Hepatic stellate cell (primary cell): ENCODE measurements at regions not wholly inside any gene's neighbourhood (a gene's known extent, or its start where the extent isn't known, plus 50 kb on each side); places are given as distances from the start of the nearest gene placed in this dataset.
"Not testable (repeated sequence)": the region's sequence is repeated elsewhere in the genome, so short reads cannot be mapped to it uniquely, and the experiment has no call there.

Experiments used
- DNase-seq: peaks from one replicate; pipeline ENCODE4 v3.0.0; 2011; ENCODE audit warnings: low spot score

DNA sequence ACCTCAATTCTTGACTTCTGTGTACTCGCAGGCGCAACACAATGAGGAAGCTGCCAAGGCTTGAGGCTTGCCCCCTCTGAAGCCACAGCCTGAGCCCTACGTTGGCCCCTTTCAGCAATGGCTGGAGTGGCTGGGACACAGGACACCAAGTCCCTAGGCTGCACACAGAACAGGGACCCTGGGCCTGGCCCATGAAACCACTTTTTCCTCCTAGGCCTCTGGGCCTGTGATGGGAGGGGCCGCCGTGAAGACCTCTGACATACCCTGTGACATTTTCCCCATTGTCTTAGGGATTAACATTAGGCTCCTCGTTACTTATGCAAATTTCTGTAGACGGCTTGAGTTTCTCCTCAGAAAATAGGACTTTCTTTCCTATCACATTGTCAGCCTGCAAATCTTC lies 507.2 kb upstream of the ZNF608 start:
- not testable (repeated sequence) for DNase-seq

GRCh38 chr5:125254267-125254666 lies 507.8 kb upstream of the ZNF608 start:
- no peak for DNase-seq

- no peak for DNase-seq
These were observed 509.9 kb upstream of the ZNF608 start for GRCh38 chr5:125256296-125256695.

DNA sequence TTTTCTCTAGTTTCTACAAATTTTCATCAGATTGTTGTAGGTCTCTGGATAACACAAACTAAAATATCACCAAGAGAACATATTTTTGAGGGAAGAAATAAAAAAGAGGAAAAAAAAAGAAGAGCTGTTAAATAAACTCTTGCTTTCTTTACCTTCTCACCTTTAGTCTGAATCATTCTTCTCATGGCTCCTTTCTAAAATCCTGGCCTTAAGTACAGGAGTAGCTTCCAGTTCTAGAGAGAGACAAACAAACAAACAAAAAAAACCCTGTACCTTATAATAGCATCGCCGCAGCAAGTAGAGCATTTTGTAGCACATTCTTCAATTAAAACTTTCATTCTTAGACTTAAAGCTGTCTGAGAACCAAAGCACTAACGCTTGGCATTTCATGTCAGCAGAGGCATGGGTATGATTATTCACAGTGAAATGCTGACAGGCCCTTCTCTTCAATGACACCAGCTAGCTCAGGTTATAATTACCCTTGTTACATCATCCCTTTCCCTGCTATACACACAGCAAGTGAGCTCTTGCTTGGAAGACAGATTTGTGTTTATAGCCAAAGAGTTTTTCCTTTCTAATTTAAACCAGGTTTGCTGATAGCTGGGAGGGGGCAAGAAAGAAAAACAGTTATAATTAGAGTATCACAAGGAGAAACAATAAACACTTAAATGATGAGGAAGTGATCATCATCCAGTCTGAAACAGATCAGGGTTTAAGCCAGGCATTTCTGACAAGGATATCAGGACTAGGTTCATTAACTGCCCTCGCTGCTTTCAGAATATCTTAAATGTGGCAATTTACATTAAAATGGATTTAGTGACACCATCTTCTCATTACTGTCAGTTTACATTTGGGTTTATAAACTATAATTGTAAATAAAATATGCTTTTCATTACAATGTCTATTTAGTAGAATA lies 510.9 kb upstream of the ZNF608 start:
- no peak for DNase-seq

GRCh38 chr5:125257997-125258396 lies 511.6 kb upstream of the ZNF608 start:
- DNase-seq: no peak

DNA sequence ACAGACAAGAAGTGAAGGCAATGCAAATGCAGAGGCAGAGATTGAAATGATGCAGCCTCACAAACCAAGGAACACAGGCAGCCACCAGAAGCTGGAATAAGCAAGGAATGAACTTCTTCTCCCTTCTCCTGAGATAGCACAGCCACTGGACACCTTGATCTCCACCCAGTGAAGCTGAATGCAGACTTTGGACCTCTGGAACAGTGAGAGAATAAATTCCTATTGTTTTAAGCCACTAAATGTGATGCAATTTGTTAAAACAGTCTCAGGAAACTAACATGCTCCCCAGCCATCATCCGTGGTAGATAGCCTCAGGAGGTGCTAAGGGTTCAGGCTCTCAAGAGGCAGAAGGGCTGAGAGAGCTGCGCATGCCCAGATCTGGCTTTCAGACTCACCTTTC lies 512.2 kb upstream of the ZNF608 start:
- DNase-seq: no peak

DNA sequence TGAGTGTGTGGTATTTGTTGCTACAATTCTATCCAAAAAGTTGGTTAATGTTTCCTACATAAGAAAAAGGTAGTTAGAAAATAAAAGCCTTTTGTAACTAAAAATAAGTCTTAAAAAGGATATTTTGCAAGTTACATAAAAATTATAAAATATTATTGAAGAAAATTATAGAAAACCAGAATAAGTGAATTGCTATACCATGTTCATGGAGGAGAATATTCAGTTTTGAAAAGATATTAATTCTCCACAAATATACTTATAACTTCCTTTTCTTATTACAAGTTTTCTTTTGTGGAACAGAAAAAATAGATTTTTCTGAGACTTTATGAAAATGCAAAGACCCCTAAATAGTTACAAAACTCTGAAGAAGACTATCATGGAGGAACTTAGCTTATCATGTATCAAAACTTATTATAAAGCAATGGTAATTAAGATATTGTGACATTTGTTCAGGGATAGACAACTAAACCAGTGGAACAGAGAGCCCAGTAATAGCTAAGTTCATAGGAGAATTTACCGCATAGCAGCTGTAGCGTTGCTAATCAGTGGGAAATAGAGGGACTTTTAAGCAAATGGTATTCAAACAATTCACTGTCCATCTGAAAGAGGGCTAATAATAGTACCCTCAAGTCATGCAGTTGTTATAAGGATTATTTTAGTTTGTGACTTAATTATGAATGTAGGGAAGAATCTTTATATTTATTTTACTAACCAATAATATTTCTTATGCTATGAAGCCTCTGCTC lies 515.2 kb upstream of the ZNF608 start:
- no peak for DNase-seq

GRCh38 chr5:125262782-125263181 lies 516.3 kb upstream of the ZNF608 start:
- DNase-seq: no peak

GRCh38 chr5:125263356-125263755 lies 516.9 kb upstream of the ZNF608 start:
- DNase-seq: no peak

GRCh38 chr5:125266106-125266505 lies 519.7 kb upstream of the ZNF608 start:
- no peak for DNase-seq

GRCh38 chr5:125267636-125268248 lies 521.3 kb upstream of the ZNF608 start:
- no peak for DNase-seq

DNA sequence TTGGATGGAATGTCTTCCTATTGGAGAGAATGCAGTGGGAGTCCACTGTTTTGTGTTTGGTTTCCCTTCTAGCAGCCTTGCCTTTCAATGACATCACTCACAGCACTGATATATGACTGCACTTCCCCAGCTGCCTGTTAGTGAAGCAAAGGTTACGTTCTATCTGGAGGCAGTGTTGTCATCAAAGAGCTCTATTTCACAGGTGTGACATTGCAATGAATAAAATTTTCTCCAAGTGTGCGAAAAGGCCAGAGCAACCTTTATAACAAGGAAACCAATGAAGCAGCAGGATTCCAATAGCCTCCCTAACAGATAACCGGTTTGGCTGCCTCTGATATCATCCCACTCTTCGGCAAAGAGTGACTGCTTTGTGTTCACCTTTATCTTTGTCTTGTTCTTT lies 523.5 kb upstream of the ZNF608 start:
- no peak for DNase-seq

GRCh38 chr5:125272357-125272756 lies 525.9 kb upstream of the ZNF608 start:
- DNase-seq: no peak

GRCh38 chr5:125274211-125274610 lies 527.8 kb upstream of the ZNF608 start:
- DNase-seq: no peak

DNA sequence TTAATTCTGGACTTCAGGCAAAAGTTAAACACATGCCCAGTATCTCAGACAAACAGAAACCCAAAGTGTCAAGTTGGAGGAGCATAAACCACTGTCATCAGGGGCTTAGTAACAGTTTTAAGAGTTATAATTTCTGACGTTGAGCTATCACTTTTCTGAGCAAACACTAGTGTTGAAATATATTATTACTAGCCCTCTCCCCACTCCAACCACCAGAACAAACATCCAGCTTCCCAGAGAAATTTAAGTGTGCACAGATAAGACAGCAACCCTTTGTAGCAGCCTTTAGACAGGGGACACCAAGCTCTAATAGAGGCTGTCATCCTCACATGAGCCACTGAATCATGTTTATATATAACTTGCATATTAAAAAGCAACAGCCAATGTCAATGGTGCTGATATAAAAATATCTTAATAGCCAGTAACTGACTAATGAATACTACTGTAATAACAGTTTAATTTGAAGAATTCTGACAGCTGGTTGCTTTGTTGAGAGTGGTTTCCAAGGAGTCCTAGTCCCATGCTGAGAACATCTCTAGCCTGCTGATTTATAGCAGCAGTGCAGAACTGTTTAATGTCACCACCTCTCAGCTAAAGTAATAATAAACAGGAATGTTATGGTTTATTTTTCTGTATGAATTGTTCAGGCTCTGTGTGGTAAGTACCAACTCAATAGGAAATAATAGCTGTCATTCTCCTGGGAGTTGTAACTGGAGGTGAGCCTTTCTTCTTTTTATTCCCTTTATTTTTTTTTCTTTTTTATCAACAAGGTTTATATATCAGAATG lies 528.7 kb upstream of the ZNF608 start:
- peak; percentile 12 for DNase-seq

DNA sequence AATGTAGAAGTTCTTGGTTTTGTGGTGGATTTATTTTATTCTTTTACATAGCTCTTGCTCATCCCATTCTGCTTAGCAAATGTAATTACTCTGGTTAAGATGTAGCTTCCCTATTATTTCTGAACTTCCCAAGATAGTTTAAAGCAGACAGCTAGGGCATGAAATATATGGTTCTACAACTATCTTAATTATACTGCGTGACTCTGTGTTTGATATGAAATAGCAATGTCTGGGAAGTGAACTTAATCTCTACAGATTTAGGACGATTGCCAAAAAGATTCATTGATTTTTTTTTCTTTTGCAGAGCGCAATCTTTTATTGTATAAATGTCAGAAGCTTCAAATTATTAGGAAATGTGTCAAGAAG lies 529.3 kb upstream of the ZNF608 start:
- no peak for DNase-seq

- no peak for DNase-seq
These were observed 529.7 kb upstream of the ZNF608 start for GRCh38 chr5:125276096-125276495.

- peak; percentile 40 for DNase-seq
These were observed 531.2 kb upstream of the ZNF608 start for GRCh38 chr5:125277494-125278154.

GRCh38 chr5:125278711-125279110 lies 532.3 kb upstream of the ZNF608 start:
- DNase-seq: no peak

- no peak for DNase-seq
These were observed 535.2 kb upstream of the ZNF608 start for GRCh38 chr5:125281667-125282066.

GRCh38 chr5:125283372-125283771 lies 536.9 kb upstream of the ZNF608 start:
- no peak for DNase-seq

- DNase-seq: no peak
These were observed 539.8 kb upstream of the ZNF608 start for GRCh38 chr5:125286271-125286670.
